ENCODE measurements at regions not wholly inside any gene's neighbourhood (a gene's known extent, or its start where the extent isn't known, plus 50 kb on each side); places are given as distances from the start of the nearest gene placed in this dataset.

DNA sequence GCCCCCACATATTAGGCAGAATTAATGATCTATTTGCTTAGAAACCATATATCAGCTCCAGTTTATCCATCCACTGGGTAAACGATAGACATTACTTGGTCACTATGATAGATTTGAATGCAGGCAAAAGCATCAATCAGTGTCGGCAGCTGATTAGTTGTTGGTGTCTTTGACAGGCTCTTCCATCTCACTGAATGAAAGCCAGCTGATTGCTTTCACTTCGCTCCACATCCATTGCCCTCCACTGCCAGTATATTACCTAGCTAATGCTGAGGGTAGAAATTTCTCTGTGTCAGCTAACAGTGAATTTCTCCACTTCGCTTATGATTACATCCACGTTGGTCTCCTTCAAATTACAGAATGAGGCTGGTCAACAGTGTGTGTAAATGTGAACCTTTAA lies 821.3 kb upstream of the TYRP1 start:
- DNase-seq (ENCODE audit: low read depth in 1 of 2, low spot score in 1 of 2): no peak
- TF ChIP-seq CEBPB (IDR thresholded peaks at IDR 0.05) (no peak), ESRRA (IDR thresholded peaks at IDR 0.05; ENCODE audit: borderline replicate concordance, low read length) (no peak), ZNF302 (CRISPR knock-in tag; IDR thresholded peaks at IDR 0.05) (no peak), E2F6 (IDR thresholded peaks at IDR 0.05; ENCODE audit: borderline replicate concordance, low read depth) (no peak), MYC (IDR thresholded peaks at IDR 0.05; ENCODE audit: borderline replicate concordance, low read length) (no peak), EP300 (IDR thresholded peaks at IDR 0.05) (no peak), KDM1A (IDR thresholded peaks at IDR 0.05; ENCODE audit: low read depth) (no peak), ATOH8 (CRISPR knock-in tag; IDR thresholded peaks at IDR 0.05; ENCODE audit: low read depth) (no peak), FOSL2 (IDR thresholded peaks at IDR 0.05) (no peak), FOSL2 (CRISPR knock-in tag; IDR thresholded peaks at IDR 0.05) (no peak), NPAS2 (CRISPR knock-in tag; IDR thresholded peaks at IDR 0.05; ENCODE audit: borderline replicate concordance) (no peak), PHF8 (IDR thresholded peaks at IDR 0.05; ENCODE audit: borderline replicate concordance, low read depth) (no peak), CBX2 (IDR thresholded peaks at IDR 0.05; ENCODE audit: borderline replicate concordance, low read depth) (no peak), TFCP2L1 (CRISPR knock-in tag; IDR thresholded peaks at IDR 0.05) (no peak)
- TF ChIP-seq, protein P1, sequence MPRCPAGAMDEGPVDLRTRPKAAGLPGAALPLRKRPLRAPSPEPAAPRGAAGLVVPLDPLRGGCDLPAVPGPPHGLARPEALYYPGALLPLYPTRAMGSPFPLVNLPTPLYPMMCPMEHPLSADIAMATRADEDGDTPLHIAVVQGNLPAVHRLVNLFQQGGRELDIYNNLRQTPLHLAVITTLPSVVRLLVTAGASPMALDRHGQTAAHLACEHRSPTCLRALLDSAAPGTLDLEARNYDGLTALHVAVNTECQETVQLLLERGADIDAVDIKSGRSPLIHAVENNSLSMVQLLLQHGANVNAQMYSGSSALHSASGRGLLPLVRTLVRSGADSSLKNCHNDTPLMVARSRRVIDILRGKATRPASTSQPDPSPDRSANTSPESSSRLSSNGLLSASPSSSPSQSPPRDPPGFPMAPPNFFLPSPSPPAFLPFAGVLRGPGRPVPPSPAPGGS (IDR thresholded peaks at IDR 0.05): no peak
- ChIA-PET POLR2A (no interaction called here), CTCF (no interaction called here)
- Histone ChIP-seq H3K9me3 (no peaks in the 10 kb centered on the region), H3K4me2 (no peak overlapping the region), H3K4me3 (no peak overlapping the region), H3K27ac (no peak overlapping the region), H3K4me1 (no peaks in the 10 kb centered on the region)
- no peak for ATAC-seq
- FAIRE-seq: no peak
- 35% methylated on average over 5 of the region's 5 CpGs for WGBS (ENCODE audit: missing lambda C conversion rate)

DNA sequence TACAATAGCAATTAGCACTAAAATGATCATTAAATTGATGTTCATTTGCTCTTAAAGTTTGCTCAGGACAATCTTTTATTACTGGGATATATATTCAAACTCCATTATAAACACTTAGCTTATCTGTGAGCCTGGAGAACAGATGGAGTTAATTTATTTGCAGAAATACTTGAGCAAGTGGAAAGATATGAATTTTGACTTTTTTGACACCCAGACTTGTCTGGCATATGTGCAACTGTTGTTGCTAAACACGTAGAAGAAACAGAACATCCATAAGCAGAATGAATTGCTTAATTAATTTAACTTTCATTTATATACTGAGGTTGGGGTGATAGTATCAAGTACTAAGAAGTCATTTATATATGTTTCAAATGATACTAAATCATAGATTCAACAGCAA lies 820.7 kb upstream of the TYRP1 start:
- Histone ChIP-seq H3K4me3 (no peak overlapping the region), H3K27ac (no peak overlapping the region), H3K4me2 (no peak overlapping the region), H3K9me3 (no peaks in the 10 kb centered on the region), H3K4me1 (no peaks in the 10 kb centered on the region)
- FAIRE-seq: no peak
- ChIA-PET CTCF (no interaction called here), POLR2A (no interaction called here)
- no peak for TF ChIP-seq EHMT2 (IDR thresholded peaks at IDR 0.05; ENCODE audit: low read depth)
- TF ChIP-seq JUNB (IDR thresholded peaks at IDR 0.05): no peak
- no peak for TF ChIP-seq CEBPB (IDR thresholded peaks at IDR 0.05)
- TF ChIP-seq NFE2L2 (conservative IDR thresholded peaks at IDR 0.05; ENCODE audit: low read length): no peak
- no peak for TF ChIP-seq RCOR1 (IDR thresholded peaks at IDR 0.05; ENCODE audit: low read depth, low read length)
- TF ChIP-seq, protein P1 (IDR thresholded peaks at IDR 0.05): no peak
- TF ChIP-seq MAZ (IDR thresholded peaks at IDR 0.05; ENCODE audit: borderline replicate concordance, low read depth, low read length): no peak
- TF ChIP-seq E2F6 (IDR thresholded peaks at IDR 0.05; ENCODE audit: borderline replicate concordance, low read depth): no peak
- no peak for DNase-seq (ENCODE audit: low read depth in 1 of 2, low spot score in 1 of 2)
- 0% methylated on average over 1 of the region's 1 CpG for WGBS (ENCODE audit: missing lambda C conversion rate)
- no peak for ATAC-seq

- ChIA-PET CTCF (no interaction called here), POLR2A (no interaction called here)
- no peak for TF ChIP-seq ATOH8 (CRISPR knock-in tag; IDR thresholded peaks at IDR 0.05; ENCODE audit: low read depth)
- TF ChIP-seq KDM1A (IDR thresholded peaks at IDR 0.05; ENCODE audit: low read depth): no peak
- TF ChIP-seq RCOR1 (IDR thresholded peaks at IDR 0.05; ENCODE audit: low read depth, low read length): no peak
- TF ChIP-seq MYC (IDR thresholded peaks at IDR 0.05; ENCODE audit: borderline replicate concordance, low read length): no peak
- TF ChIP-seq HOXA7 (CRISPR knock-in tag; IDR thresholded peaks at IDR 0.05): no peak
- TF ChIP-seq FOSB (CRISPR knock-in tag; IDR thresholded peaks at IDR 0.05): no peak
- TF ChIP-seq JUN (IDR thresholded peaks at IDR 0.05): no peak
- no peak for TF ChIP-seq TP53 (CRISPR knock-in tag; IDR thresholded peaks at IDR 0.05)
- FAIRE-seq (no peak), ATAC-seq (no peak), DNase-seq (ENCODE audit: low read depth in 1 of 2, low spot score in 1 of 2) (no peak)
- Histone ChIP-seq H3K4me2 (no peak overlapping the region), H3K4me3 (no peak overlapping the region), H3K4me1 (no peaks in the 10 kb centered on the region), H3K9me3 (no peaks in the 10 kb centered on the region), H3K27ac (no peak overlapping the region)
- 7% methylated on average over 2 of the region's 2 CpGs for WGBS (ENCODE audit: missing lambda C conversion rate)
Measured at GRCh38 chr9:11874414-11874813, 818.8 kb upstream of the TYRP1 start.

Data from A549 (cell line).